ENCODE measurements at regions not wholly inside any gene's neighbourhood (a gene's known extent, or its start where the extent isn't known, plus 50 kb on each side); places are given as distances from the start of the nearest gene placed in this dataset.

GRCh38 chr4:162841753-162842152 lies 324.9 kb downstream of the NAF1 start:
- Histone ChIP-seq H3K9me3 (replicated peaks; ENCODE audit: insufficient read depth, low read length) (no peaks in the 10 kb centered on the region), H3K9me2 (replicated peaks; ENCODE audit: insufficient read depth, low read length) (no peaks in the 10 kb centered on the region), H4K20me1 (ENCODE audit: insufficient read depth, low read length) (no peaks in the 10 kb centered on the region), H3K27ac (ENCODE audit: low read length) (no peak overlapping the region), H3K9ac (ENCODE audit: low read length) (no peak overlapping the region), H3K79me2 (ENCODE audit: low read length) (no peaks in the 10 kb centered on the region), H3K4me1 (ENCODE audit: low read length) (no peaks in the 10 kb centered on the region), H3K36me3 (replicated peaks; ENCODE audit: insufficient read depth, low read length) (no peaks in the 10 kb centered on the region), H3K27me3 (replicated peaks; ENCODE audit: insufficient read depth, low read length) (no peaks in the 10 kb centered on the region), H2AFZ (ENCODE audit: low read length) (no peak overlapping the region), H3K4me2 (ENCODE audit: low read depth, low read length) (no peak overlapping the region), H3K4me3 (ENCODE audit: low read length) (no peak overlapping the region), H3F3A (ENCODE audit: insufficient read depth, low read length) (no peaks in the 10 kb centered on the region)
- TF ChIP-seq, protein P1, sequence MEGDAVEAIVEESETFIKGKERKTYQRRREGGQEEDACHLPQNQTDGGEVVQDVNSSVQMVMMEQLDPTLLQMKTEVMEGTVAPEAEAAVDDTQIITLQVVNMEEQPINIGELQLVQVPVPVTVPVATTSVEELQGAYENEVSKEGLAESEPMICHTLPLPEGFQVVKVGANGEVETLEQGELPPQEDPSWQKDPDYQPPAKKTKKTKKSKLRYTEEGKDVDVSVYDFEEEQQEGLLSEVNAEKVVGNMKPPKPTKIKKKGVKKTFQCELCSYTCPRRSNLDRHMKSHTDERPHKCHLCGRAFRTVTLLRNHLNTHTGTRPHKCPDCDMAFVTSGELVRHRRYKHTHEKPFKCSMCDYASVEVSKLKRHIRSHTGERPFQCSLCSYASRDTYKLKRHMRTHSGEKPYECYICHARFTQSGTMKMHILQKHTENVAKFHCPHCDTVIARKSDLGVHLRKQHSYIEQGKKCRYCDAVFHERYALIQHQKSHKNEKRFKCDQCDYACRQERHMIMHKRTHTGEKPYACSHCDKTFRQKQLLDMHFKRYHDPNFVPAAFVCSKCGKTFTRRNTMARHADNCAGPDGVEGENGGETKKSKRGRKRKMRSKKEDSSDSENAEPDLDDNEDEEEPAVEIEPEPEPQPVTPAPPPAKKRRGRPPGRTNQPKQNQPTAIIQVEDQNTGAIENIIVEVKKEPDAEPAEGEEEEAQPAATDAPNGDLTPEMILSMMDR (IDR thresholded peaks at IDR 0.05; ENCODE audit: low read length): no peak
- TF ChIP-seq EZH2 (optimal IDR thresholded peaks at IDR 0.05; ENCODE audit: low read depth, low read length) (no peak), EZH2phosphoT487 (IDR thresholded peaks at IDR 0.05; ENCODE audit: low read length) (no peak)
- no peak for DNase-seq

DNA sequence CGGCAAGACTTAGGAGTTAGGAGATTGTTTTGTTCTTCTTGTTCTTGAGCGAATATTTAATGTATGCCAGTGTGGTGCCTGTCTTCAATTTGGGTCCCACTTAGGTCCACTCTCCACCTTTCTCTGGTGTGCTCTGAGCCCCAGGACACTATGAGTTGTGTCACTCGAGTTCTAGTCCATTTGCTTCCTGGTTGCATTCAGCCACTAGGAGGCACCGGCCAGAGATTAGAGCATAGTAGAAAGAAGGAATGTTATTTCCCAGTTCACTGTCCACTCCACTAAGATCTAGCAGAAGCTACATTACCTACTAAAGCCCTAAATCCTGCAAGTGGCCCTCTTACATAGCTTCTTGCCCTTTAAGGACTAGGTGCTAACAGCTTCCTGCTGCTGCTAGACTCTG lies 326.9 kb downstream of the NAF1 start:
- no peaks in the 10 kb centered on the region for H4K20me1 ChIP-seq (ENCODE audit: insufficient read depth, low read length)
- H3F3A ChIP-seq (ENCODE audit: insufficient read depth, low read length): no peaks in the 10 kb centered on the region
- no peak overlapping the region for H3K9ac ChIP-seq (ENCODE audit: low read length)
- no peaks in the 10 kb centered on the region for H3K9me3 ChIP-seq (replicated peaks; ENCODE audit: insufficient read depth, low read length)
- TF ChIP-seq, protein P1 (IDR thresholded peaks at IDR 0.05; ENCODE audit: low read length): peak; percentile 19
- no peak for TF ChIP-seq EZH2 (optimal IDR thresholded peaks at IDR 0.05; ENCODE audit: low read depth, low read length)
- H3K9me2 ChIP-seq (replicated peaks; ENCODE audit: insufficient read depth, low read length): no peaks in the 10 kb centered on the region
- H3K27ac ChIP-seq (ENCODE audit: low read length): no peak overlapping the region
- no peak overlapping the region for H2AFZ ChIP-seq (ENCODE audit: low read length)
- no peaks in the 10 kb centered on the region for H3K79me2 ChIP-seq (ENCODE audit: low read length)
- no peak for DNase-seq
- no peaks in the 10 kb centered on the region for H3K27me3 ChIP-seq (replicated peaks; ENCODE audit: insufficient read depth, low read length)
- no peaks in the 10 kb centered on the region for H3K36me3 ChIP-seq (replicated peaks; ENCODE audit: insufficient read depth, low read length)
- no peak overlapping the region for H3K4me3 ChIP-seq (ENCODE audit: low read length)
- H3K4me2 ChIP-seq (ENCODE audit: low read depth, low read length): no peak overlapping the region
- H3K4me1 ChIP-seq (ENCODE audit: low read length): no peaks in the 10 kb centered on the region

DNA sequence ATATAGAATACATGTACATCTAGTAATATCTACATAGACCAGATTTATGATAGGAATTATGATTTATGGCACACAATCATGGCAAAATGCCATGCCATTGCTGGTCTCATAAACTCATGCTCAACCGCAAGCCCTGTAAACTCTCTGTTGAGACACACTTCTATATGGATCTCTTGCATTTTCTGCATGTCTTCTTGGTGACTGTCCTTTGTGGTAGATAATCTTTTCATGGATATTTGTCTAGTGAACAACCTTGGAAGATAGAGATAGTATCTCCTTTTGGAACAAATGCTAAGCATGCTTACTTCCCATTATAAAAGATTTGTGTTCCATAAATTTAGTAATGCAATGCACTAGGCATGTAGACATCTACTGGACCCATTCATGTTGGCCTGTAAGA lies 328.0 kb downstream of the NAF1 start:
- TF ChIP-seq, protein P1 (IDR thresholded peaks at IDR 0.05; ENCODE audit: low read length): no peak
- TF ChIP-seq EZH2phosphoT487 (IDR thresholded peaks at IDR 0.05; ENCODE audit: low read length) (no peak), EZH2 (optimal IDR thresholded peaks at IDR 0.05; ENCODE audit: low read depth, low read length) (no peak)
- H3K9ac ChIP-seq (ENCODE audit: low read length): no peak overlapping the region
- H3K79me2 ChIP-seq (ENCODE audit: low read length): no peaks in the 10 kb centered on the region
- no peaks in the 10 kb centered on the region for H4K20me1 ChIP-seq (ENCODE audit: insufficient read depth, low read length)
- H3K9me2 ChIP-seq (replicated peaks; ENCODE audit: insufficient read depth, low read length): no peaks in the 10 kb centered on the region
- no peaks in the 10 kb centered on the region for H3K9me3 ChIP-seq (replicated peaks; ENCODE audit: insufficient read depth, low read length)
- no peaks in the 10 kb centered on the region for H3F3A ChIP-seq (ENCODE audit: insufficient read depth, low read length)
- H2AFZ ChIP-seq (ENCODE audit: low read length): no peak overlapping the region
- no peak overlapping the region for H3K27ac ChIP-seq (ENCODE audit: low read length)
- H3K36me3 ChIP-seq (replicated peaks; ENCODE audit: insufficient read depth, low read length): no peaks in the 10 kb centered on the region
- H3K27me3 ChIP-seq (replicated peaks; ENCODE audit: insufficient read depth, low read length): no peaks in the 10 kb centered on the region
- no peak overlapping the region for H3K4me3 ChIP-seq (ENCODE audit: low read length)
- no peak overlapping the region for H3K4me2 ChIP-seq (ENCODE audit: low read depth, low read length)
- H3K4me1 ChIP-seq (ENCODE audit: low read length): no peaks in the 10 kb centered on the region
- DNase-seq: no peak
